GM10266 (cell line): ENCODE measurements at regions not wholly inside any gene's neighbourhood (a gene's known extent, or its start where the extent isn't known, plus 50 kb on each side); places are given as distances from the start of the nearest gene placed in this dataset.

Experiments used
- DNase-seq: peaks from one replicate; pipeline ENCODE4 v3.0.0; 2012; ENCODE audit errors: extremely low spot score
- CTCF ChIP-seq: IDR thresholded peaks from 2 replicates; pipeline ENCODE4 v1.5.1; 2012; ENCODE audit warnings: mild to moderate bottlenecking, low read depth; ENCODE audit not compliant: control insufficient read depth, insufficient read depth; ENCODE audit errors: missing control alignments

DNA sequence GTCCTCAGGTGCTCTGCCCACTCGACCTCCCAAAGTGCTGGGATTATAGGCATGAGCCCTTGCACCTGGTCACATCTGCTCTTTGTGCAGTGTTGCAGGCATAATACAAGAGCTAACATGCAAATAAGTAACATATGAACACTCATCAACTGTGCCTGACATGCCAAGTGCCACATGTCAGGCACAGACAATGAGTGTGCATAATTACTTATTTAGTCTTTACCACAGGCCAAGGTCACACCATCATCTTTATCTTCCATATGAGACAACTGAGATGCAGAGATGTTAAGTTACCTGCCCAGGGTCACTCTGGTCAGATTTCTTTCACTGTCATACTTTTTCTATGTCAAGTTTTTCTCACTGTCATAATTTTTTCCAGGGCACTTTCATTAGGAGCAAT, 126.1 kb downstream of the PPIAL4G start:
- no peak for DNase-seq
- no peak for TF ChIP-seq CTCF

DNA sequence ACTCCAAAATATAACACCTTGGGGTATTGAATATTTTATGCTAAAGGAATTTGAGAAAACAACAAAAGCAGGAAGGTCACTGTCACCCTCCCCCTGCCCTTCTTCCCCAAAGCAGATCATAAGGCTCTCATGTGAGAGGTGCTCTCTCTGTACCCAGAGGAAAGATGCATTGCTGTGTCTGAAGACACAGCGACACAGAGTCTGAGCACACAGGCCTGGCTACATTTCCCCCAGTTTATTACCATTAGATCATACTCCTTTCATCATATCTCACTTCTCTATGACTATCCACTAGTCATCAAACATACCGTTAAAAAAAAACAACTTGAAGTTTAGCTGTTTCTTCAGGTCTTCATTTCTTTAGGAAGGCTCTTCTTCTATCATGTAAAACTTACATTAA, 127.1 kb downstream of the PPIAL4G start:
- DNase-seq = no peak
- TF ChIP-seq CTCF = no peak

- TF ChIP-seq CTCF = no peak
Measured at GRCh38 chr1:148354913-148355308, 128.2 kb downstream of the PPIAL4G start.

DNA sequence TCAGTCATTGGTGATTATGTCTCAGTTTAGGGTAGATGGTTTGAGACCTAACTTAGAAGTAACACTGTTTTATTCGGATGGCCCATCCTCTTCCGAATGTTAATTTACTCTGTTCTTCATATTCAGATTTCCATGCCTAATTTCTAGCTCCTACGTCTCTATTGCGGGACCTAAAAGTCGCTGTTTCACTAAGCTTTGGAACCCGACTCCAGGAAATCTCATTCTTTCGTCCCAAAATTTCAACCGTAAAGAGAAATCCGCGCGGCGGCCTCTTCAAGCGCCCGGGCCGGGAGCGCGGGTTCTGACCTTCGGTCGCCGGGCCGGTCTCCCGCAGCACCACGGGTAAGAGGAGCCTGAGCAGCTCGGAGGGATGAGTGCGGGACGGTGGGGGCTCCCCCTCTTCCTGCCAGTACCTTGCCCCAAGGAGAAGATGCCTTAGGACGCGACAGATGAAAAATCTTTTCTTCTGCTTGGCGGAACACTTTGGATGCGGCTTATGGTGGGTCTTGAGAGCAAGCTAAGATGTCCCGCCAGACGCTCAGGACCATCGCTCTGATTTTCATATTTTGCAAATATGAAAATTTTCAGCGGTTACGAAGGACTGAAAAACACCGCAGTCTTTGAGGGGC, 128.7 kb downstream of the PPIAL4G start:
- no peak for DNase-seq
- no peak for TF ChIP-seq CTCF

More at GRCh38 chr1:148354913-148355308, 128.2 kb downstream of the PPIAL4G start:
- DNase-seq = no peak

DNA sequence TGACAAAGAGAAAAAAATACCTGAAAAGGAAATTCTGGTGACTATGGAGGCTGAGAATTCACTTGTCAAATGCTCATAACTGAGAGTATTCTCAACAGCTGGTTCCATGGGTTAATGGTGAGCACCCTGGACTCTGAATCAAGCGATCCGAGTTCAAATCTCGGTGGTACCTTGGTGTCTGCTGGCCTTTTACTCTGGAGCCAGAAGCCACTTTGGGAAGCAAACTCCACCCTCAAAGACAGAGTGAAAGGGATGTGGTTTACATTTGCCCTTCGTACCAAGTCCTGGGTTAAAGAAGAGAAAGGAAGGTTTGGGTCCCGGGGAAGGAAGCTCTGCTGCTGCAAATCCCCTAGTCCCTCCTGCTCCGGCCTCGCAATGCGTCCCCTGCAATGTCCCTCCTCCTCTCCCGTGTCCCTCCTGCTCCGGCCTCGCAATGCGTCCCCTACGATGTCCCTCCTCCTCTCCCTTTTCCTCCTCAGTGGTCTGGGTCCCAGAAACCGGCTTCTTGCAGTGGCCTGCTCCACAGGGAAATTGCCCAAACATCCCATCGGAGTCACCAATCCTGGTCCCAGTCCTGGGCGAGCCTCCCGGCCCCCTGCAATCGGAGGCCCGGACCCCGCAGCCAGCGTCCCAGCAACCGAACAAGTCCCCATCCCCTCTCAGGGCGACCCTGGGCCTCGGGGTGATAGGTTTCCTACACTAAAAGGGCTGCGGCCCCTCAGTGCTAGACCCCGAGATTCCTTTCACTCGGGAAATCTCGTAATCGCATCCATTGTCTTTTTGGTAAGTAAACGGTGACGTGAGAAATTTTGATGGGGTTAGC, 129.4 kb downstream of the PPIAL4G start:
- no peak for TF ChIP-seq CTCF
- DNase-seq = peak; percentile 45

DNA sequence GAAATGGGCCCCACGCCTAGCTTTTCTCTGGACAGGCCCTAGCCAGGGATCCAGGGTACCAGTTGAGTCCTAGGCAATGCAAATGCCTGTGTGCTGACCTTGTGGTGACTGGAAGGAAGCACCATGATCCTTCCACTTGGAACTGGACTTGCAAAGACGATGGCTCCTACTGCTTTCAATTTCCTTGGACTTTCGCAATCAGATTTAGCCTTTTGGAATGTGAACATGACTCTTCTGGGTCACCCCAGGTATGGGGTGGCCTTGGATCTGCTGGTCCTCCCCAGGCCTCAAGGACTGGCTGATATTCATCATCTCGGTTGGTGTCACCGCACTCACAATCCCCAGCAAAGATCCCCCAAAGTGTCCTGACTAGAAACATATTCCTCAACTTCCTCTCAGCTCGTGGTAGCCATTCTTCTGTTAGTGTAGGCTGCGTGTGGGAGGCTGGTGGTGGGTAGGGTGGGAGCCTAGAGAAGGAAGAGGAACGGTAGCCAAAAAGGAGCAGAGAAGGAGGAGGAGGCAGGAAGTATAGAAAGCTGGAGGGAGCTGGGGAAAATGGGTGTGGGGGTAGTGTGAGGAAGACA, 130.5 kb downstream of the PPIAL4G start:
- TF ChIP-seq CTCF = no peak
- no peak for DNase-seq

DNA sequence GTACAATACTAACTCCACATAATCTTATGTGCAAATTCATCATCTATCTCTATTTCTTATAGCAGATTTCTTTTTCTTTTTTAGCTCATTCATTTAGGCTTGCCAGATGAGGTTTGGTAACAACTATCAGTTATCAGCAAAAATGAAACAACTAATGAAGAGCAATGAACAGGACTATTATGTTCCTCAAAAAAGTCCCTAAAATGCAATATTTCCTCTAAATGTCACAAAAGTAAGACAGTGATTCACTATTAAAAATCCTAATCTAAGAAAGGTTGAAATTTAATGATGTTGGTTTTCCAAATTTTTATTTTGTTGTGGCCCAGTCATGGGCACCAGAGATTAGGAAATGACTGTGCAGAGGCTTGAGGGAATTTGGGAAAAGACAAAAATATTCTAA, 135.3 kb downstream of the PPIAL4G start:
- TF ChIP-seq CTCF = no peak
- DNase-seq = no peak
